ENCODE measurements at regions not wholly inside any gene's neighbourhood (a gene's known extent, or its start where the extent isn't known, plus 50 kb on each side); places are given as distances from the start of the nearest gene placed in this dataset.

DNA sequence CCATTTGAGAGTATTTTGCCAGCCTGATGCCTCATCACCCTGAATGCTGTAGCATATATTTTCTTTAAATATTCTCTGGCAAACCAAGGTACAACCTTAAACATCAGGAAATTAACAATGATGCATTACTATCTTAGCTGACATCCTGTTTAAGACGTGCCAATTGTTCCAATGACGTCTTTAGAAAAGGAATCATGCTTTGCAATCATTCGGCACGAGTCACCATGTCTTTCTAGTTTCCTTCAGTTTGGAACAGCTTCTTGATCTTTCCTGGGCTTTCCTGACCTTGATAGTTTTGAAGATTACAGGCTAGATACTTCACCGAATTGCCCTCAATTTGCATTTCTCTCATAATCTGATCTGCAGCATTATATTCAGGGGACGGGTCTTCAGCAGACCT lies 88.2 kb upstream of the GLI2 start:
- H3K4me3 ChIP-seq (replicated peaks in 1 of 3; ENCODE audit: insufficient read depth in 1 of 3, low read depth in 2 of 3, low read length in 3 of 3): no peak overlapping the region
- TF ChIP-seq, protein P1, sequence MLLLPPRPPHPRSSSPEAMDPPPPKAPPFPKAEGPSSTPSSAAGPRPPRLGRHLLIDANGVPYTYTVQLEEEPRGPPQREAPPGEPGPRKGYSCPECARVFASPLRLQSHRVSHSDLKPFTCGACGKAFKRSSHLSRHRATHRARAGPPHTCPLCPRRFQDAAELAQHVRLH (CRISPR knock-in tag; IDR thresholded peaks at IDR 0.05; ENCODE audit: borderline replicate concordance, low read depth): no peak
- no peak for TF ChIP-seq GPN1 (CRISPR knock-in tag; IDR thresholded peaks at IDR 0.05; ENCODE audit: borderline replicate concordance)
- TF ChIP-seq, protein P2, sequence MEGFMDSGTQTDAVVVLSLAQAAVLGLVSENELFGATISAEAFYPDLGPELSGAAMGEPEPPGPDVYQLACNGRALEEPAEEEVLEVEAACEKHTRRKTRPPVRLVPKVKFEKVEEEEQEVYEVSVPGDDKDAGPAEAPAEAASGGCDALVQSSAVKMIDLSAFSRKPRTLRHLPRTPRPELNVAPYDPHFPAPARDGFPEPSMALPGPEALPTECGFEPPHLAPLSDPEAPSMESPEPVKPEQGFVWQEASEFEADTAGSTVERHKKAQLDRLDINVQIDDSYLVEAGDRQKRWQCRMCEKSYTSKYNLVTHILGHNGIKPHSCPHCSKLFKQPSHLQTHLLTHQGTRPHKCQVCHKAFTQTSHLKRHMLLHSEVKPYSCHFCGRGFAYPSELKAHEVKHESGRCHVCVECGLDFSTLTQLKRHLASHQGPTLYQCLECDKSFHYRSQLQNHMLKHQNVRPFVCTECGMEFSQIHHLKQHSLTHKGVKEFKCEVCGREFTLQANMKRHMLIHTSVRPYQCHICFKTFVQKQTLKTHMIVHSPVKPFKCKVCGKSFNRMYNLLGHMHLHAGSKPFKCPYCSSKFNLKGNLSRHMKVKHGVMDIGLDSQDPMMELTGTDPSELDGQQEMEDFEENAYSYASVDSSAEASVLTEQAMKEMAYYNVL (CRISPR knock-in tag; IDR thresholded peaks at IDR 0.05; ENCODE audit: borderline replicate concordance): no peak
- no peak for TF ChIP-seq ZNF605 (CRISPR knock-in tag; IDR thresholded peaks at IDR 0.05)
- no peak for TF ChIP-seq ZNF772 (CRISPR knock-in tag; IDR thresholded peaks at IDR 0.05)
- TF ChIP-seq JARID2 (CRISPR knock-in tag; IDR thresholded peaks at IDR 0.05; ENCODE audit: insufficient replicate concordance): no peak
- no peak for TF ChIP-seq DPF2 (CRISPR knock-in tag; IDR thresholded peaks at IDR 0.05; ENCODE audit: borderline replicate concordance, low read depth)
- no peak for TF ChIP-seq JUN (CRISPR knock-in tag; IDR thresholded peaks at IDR 0.05)
- no peak for TF ChIP-seq ZNF816 (CRISPR knock-in tag; IDR thresholded peaks at IDR 0.05; ENCODE audit: borderline replicate concordance)
- TF ChIP-seq, protein P3, sequence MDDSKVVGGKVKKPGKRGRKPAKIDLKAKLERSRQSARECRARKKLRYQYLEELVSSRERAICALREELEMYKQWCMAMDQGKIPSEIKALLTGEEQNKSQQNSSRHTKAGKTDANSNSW (CRISPR knock-in tag; IDR thresholded peaks at IDR 0.05; ENCODE audit: borderline replicate concordance): no peak
- TF ChIP-seq, protein P4, sequence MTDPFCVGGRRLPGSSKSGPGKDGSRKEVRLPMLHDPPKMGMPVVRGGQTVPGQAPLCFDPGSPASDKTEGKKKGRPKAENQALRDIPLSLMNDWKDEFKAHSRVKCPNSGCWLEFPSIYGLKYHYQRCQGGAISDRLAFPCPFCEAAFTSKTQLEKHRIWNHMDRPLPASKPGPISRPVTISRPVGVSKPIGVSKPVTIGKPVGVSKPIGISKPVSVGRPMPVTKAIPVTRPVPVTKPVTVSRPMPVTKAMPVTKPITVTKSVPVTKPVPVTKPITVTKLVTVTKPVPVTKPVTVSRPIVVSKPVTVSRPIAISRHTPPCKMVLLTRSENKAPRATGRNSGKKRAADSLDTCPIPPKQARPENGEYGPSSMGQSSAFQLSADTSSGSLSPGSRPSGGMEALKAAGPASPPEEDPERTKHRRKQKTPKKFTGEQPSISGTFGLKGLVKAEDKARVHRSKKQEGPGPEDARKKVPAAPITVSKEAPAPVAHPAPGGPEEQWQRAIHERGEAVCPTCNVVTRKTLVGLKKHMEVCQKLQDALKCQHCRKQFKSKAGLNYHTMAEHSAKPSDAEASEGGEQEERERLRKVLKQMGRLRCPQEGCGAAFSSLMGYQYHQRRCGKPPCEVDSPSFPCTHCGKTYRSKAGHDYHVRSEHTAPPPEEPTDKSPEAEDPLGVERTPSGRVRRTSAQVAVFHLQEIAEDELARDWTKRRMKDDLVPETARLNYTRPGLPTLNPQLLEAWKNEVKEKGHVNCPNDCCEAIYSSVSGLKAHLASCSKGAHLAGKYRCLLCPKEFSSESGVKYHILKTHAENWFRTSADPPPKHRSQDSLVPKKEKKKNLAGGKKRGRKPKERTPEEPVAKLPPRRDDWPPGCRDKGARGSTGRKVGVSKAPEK (CRISPR knock-in tag; IDR thresholded peaks at IDR 0.05; ENCODE audit: borderline replicate concordance): no peak
- no peak for TF ChIP-seq MBD4 (IDR thresholded peaks at IDR 0.05; ENCODE audit: borderline replicate concordance, low read length)
- TF ChIP-seq, protein P5, sequence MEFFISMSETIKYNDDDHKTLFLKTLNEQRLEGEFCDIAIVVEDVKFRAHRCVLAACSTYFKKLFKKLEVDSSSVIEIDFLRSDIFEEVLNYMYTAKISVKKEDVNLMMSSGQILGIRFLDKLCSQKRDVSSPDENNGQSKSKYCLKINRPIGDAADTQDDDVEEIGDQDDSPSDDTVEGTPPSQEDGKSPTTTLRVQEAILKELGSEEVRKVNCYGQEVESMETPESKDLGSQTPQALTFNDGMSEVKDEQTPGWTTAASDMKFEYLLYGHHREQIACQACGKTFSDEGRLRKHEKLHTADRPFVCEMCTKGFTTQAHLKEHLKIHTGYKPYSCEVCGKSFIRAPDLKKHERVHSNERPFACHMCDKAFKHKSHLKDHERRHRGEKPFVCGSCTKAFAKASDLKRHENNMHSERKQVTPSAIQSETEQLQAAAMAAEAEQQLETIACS (CRISPR knock-in tag; IDR thresholded peaks at IDR 0.05): no peak
- no peak for TF ChIP-seq AHR (CRISPR knock-in tag; IDR thresholded peaks at IDR 0.05)
- TF ChIP-seq ZNF549 (CRISPR knock-in tag; IDR thresholded peaks at IDR 0.05): no peak
- no peak for TF ChIP-seq ZNF768 (CRISPR knock-in tag; IDR thresholded peaks at IDR 0.05)
- no peak for TF ChIP-seq HNRNPLL (IDR thresholded peaks at IDR 0.05; ENCODE audit: low read depth, low read length, poor library complexity, severe bottlenecking)
- no peak for TF ChIP-seq ZBTB42 (CRISPR knock-in tag; IDR thresholded peaks at IDR 0.05)
- peaks cover 0 to 19% of the 10 kb centered on the region in 2 experiments; a peak in 1 of 5 replicates for H3K27me3 ChIP-seq (ENCODE audit: control insufficient read depth in 1 of 2, insufficient read depth in 2 of 2, low read length in 2 of 2)
- in situ Hi-C loops (cut with HindIII; ENCODE audit: extremely low pct_ligation_motif_present, low pct_unique_long_range_greater_than_20kb) (no loop called here), intact Hi-C loops (cut with micrococcal nuclease; ENCODE audit: unreplicated experiment) (no loop called here)
- FAIRE-seq (no peak), DNase-seq (ENCODE audit: low spot score) (no peak), ATAC-seq (no peak)
- no peak overlapping the region for H3K4me2 ChIP-seq (ENCODE audit: low read depth, low read length)
- no TSS peak for BruUV-seq (replicated peaks)
- peaks cover 9% of the 10 kb centered on the region; the same call in 1 of the 2 replicates for H3K4me1 ChIP-seq (ENCODE audit: insufficient read depth, low read length)
- ChIA-PET POLR2A (no interaction called here), CTCF (ENCODE audit: low intra/inter-chr PET ratio, low total read pairs) (no interaction called here)
- no peak overlapping the region for H3K27ac ChIP-seq (ENCODE audit: extremely low read length, insufficient read depth, low read length)
- no peak overlapping the region for H3K9ac ChIP-seq (ENCODE audit: insufficient read depth, low read depth, low read length)
- H3K36me3 ChIP-seq (replicated peaks in 1 of 2; ENCODE audit: control insufficient read depth in 1 of 2, insufficient read depth in 2 of 2, low read length in 2 of 2): no peaks in the 10 kb centered on the region
- H4K20me1 ChIP-seq (ENCODE audit: insufficient read depth, low read length): no peaks in the 10 kb centered on the region
- peaks cover 28% of the 10 kb centered on the region for H3K9me3 ChIP-seq (ENCODE audit: low read length)
- WGBS (ENCODE audit: low lambda C conversion rate): 47% methylated on average over 6 of the region's 6 CpGs
- no peaks in the 10 kb centered on the region for H3K79me2 ChIP-seq (ENCODE audit: insufficient read depth, low read length)
- H2AFZ ChIP-seq (ENCODE audit: low read length): no peak overlapping the region
